B cell (primary cell): ENCODE measurements at regions not wholly inside any gene's neighbourhood (a gene's known extent, or its start where the extent isn't known, plus 50 kb on each side); places are given as distances from the start of the nearest gene placed in this dataset.

Experiments
- ATAC-seq: fragments of 200-7000 bp; cut with Tn5 transposase; one replicate; pipeline ENCODE4 v1.10.0; 2021; ENCODE audit warnings: low read depth, mild to moderate bottlenecking, moderate number of reproducible peaks, moderate library complexity
- CTCF ChIA-PET: fragments of 350-600 bp; sonication (Branson Sonifier 250); formaldehyde crosslinking; loops from one replicate; lab custom pipeline; 2021; ENCODE audit warnings: antibody characterized with exemption, inconsistent platforms; lab: Charles Lee
- POLR2A ChIA-PET: fragments of 350-600 bp; sonication (Branson Sonifier 250); formaldehyde crosslinking; loops from one replicate; lab custom pipeline; 2021; ENCODE audit warnings: antibody characterized with exemption; lab: Charles Lee
- DNase-seq: peaks from one replicate; pipeline ENCODE4 v3.0.0; 2013
- H2AFZ ChIP-seq: 2 replicates; pipeline ENCODE4 v1.6.1; 2012; ENCODE audit warnings: mild to moderate bottlenecking, low read depth, low read length; ENCODE audit not compliant: insufficient read depth, poor library complexity, severe bottlenecking
- H3K27ac ChIP-seq, 2 donors: 1 replicate in 1 of 2; 2 replicates in 1 of 2; pipeline ENCODE4 v1.5.1; 2012 to 2013; ENCODE audit warnings: low read length in 2 of 2, mild to moderate bottlenecking in 2 of 2, moderate library complexity in 1 of 2
- H3K27me3 ChIP-seq, 4 experiments: fragments of 200-600 bp in 1 of 4; sonication (generic) in 1 of 4; replicated peaks in 1 of 4; 1 replicate in 2 of 4; 2 replicates in 2 of 4; pipeline versions ENCODE4 v1.6.1 to v1.7.0; 2013 to 2016; ENCODE audit warnings: low read length in 3 of 4, mild to moderate bottlenecking in 2 of 4, mixed read lengths in 1 of 4, moderate library complexity in 1 of 4; ENCODE audit not compliant: insufficient read depth in 4 of 4, control insufficient read depth in 3 of 4; ENCODE audit errors: control extremely low read depth in 1 of 4
- H3K36me3 ChIP-seq, 2 experiments: replicated peaks in 1 of 2; 1 replicate in 1 of 2; 2 replicates in 1 of 2; pipeline versions ENCODE4 v1.6.1 to v1.7.1; 2013; ENCODE audit warnings: low read length in 1 of 2; ENCODE audit not compliant: insufficient read depth in 2 of 2, control insufficient read depth in 1 of 2; ENCODE audit errors: control extremely low read depth in 1 of 2, extremely low read depth in 1 of 2
- H3K4me1 ChIP-seq, 2 donors: fragments of 200-600 bp in 1 of 2; sonication (generic) in 1 of 2; 1 replicate in 1 of 2; 2 replicates in 1 of 2; pipeline versions ENCODE4 v1.5.1 to v1.6.1; 2013 to 2017; ENCODE audit warnings: low read length in 2 of 2; ENCODE audit not compliant: control insufficient read depth in 2 of 2, insufficient read depth in 2 of 2
- H3K4me2 ChIP-seq: replicated peaks from 2 replicates; pipeline ENCODE3; 2012; ENCODE audit warnings: mild to moderate bottlenecking, low read depth, low read length; ENCODE audit not compliant: poor library complexity, severe bottlenecking
- H3K4me3 ChIP-seq, 5 experiments: fragments of 200-600 bp in 1 of 5; sonication (generic) in 1 of 5; 1 replicate in 3 of 5; 2 replicates in 2 of 5; pipeline versions ENCODE4 v1.5.1 to v1.7.0; 2011 to 2016; ENCODE audit warnings: low read length in 4 of 5, mild to moderate bottlenecking in 4 of 5, low read depth in 2 of 5, control low read depth in 1 of 5, moderate library complexity in 1 of 5; ENCODE audit not compliant: insufficient read depth in 1 of 5; ENCODE audit errors: control extremely low read depth in 1 of 5, extremely low read depth in 1 of 5
- H3K79me2 ChIP-seq: fragments of 200-600 bp; sonication (generic); one replicate; pipeline ENCODE4 v1.6.0; 2016; ENCODE audit warnings: low read length; ENCODE audit not compliant: control insufficient read depth, insufficient read depth
- H3K9ac ChIP-seq: fragments of 200-600 bp; sonication (generic); 2 replicates; pipeline ENCODE4 v1.6.1; 2017; ENCODE audit warnings: mild to moderate bottlenecking, low read length, moderate library complexity
- H3K9me3 ChIP-seq, 3 donors: one replicate each; pipeline versions ENCODE4 v1.6.1 to v1.7.1; 2013; ENCODE audit warnings: low read length in 2 of 3; ENCODE audit not compliant: control insufficient read depth in 2 of 3, insufficient read depth in 1 of 3; ENCODE audit errors: control extremely low read depth in 1 of 3
- H4K20me1 ChIP-seq: 2 replicates; pipeline ENCODE4 v1.6.0; 2012; ENCODE audit warnings: mild to moderate bottlenecking, low read length; ENCODE audit not compliant: insufficient read depth, control insufficient read depth, poor library complexity, severe bottlenecking
- H3K27ac Mint-ChIP-seq: one replicate; pipeline ENCODE4 v1.8.0; 2021; ENCODE audit warnings: mixed read lengths
- H3K27me3 Mint-ChIP-seq: one replicate; pipeline ENCODE4 v1.8.0; 2021; ENCODE audit warnings: mixed read lengths
- H3K4me1 Mint-ChIP-seq: one replicate; pipeline ENCODE4 v1.8.0; 2021; ENCODE audit warnings: mixed read lengths
- H3K4me3 Mint-ChIP-seq: one replicate; pipeline ENCODE4 v1.8.0; 2021; ENCODE audit warnings: mixed read lengths
- H3K9me3 Mint-ChIP-seq: one replicate; pipeline ENCODE4 v1.8.0; 2022; ENCODE audit warnings: mixed read lengths; ENCODE audit not compliant: insufficient read depth
- EZH2 ChIP-seq: IDR thresholded peaks from 2 replicates; pipeline ENCODE4 v1.6.1; 2012; ENCODE audit warnings: borderline replicate concordance, low read depth, mild to moderate bottlenecking, moderate library complexity, low read length; ENCODE audit not compliant: insufficient read depth, poor library complexity, severe bottlenecking
- WGBS: methylation state at CpG from one replicate; pipeline ENCODE4 v1.1.5; 2013; ENCODE audit warnings: missing lambda C conversion rate; ENCODE audit not compliant: insufficient coverage; 5-methylcytosine and 5-hydroxymethylcytosine counted together
- intact Hi-C: fragments of 100-400 bp; cut with micrococcal nuclease; formaldehyde crosslinking; loops from one replicate; pipeline ENCODE4 v1.10.0; 2022
- TF ChIP-seq, protein P1 (sequence below): fragments of 200-600 bp; IDR thresholded peaks from one replicate; pipeline ENCODE4 v1.8.0; 2022; ENCODE audit warnings: antibody characterized with exemption, mild to moderate bottlenecking

DNA sequence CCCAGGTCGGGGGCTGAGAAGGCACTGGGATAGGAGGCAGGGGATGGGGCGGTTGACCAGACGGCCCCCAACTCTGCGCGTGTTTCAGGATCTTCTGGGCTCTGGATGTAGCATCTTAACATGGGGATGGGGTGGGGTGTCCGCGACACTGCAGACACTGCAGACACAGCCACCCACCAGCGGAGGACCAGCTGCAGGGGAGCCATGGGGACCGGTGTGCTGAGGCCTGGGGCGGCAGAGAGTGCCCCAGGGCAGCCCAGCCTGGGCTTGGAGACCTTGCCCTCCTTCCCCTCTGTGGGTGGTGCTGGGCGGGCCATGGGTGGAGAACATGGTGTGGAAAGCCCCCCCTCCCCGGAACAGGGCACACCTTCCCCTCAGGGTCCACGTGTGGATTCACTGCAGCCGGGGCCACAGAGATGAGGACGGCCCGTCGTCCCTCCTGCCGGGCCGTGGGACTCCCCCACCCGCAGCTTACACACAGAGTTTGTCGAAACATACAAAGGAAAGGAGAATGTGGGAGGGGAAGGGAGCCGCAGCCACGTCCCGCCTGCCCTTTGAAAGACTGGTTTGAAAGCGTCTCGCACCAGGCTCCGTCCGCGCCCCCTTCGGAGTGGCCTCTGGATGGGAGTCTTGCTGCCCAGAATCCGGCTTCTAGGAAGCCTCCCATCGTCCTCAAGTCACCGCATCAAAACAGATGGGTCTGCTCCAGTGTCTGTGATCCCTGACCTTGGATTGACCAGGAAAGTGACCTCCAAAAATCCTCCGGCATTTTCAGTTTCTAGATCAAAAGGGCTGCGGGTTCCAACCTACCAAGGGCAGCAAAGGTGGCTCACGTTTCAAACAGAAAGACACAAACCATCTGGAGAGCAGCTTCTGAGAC lies 91.5 kb upstream of the TCERG1L start:
- TF ChIP-seq EZH2 = no peak
- TF ChIP-seq, protein P1, sequence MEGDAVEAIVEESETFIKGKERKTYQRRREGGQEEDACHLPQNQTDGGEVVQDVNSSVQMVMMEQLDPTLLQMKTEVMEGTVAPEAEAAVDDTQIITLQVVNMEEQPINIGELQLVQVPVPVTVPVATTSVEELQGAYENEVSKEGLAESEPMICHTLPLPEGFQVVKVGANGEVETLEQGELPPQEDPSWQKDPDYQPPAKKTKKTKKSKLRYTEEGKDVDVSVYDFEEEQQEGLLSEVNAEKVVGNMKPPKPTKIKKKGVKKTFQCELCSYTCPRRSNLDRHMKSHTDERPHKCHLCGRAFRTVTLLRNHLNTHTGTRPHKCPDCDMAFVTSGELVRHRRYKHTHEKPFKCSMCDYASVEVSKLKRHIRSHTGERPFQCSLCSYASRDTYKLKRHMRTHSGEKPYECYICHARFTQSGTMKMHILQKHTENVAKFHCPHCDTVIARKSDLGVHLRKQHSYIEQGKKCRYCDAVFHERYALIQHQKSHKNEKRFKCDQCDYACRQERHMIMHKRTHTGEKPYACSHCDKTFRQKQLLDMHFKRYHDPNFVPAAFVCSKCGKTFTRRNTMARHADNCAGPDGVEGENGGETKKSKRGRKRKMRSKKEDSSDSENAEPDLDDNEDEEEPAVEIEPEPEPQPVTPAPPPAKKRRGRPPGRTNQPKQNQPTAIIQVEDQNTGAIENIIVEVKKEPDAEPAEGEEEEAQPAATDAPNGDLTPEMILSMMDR = no peak
- no peaks in the 10 kb centered on the region for H3K27me3 ChIP-seq
- no peaks in the 10 kb centered on the region for H3K79me2 ChIP-seq
- no peak overlapping the region for H3K4me2 ChIP-seq
- H3K27ac Mint-ChIP-seq = no peak overlapping the region
- no peak overlapping the region for H3K9ac ChIP-seq
- no peaks in the 10 kb centered on the region for H3K4me1 ChIP-seq
- no peaks in the 10 kb centered on the region for H3K36me3 ChIP-seq
- intact Hi-C loops = no loop called here
- DNase-seq (no peak), ATAC-seq (no peak)
- H3K27me3 Mint-ChIP-seq = no peaks in the 10 kb centered on the region
- no peak overlapping the region for H3K4me3 Mint-ChIP-seq
- no peak overlapping the region for H3K27ac ChIP-seq
- H3K9me3 Mint-ChIP-seq = no peaks in the 10 kb centered on the region
- peaks cover 0 to 24% (median 0%) of the 10 kb centered on the region in 3 donors for H3K9me3 ChIP-seq
- H2AFZ ChIP-seq = no peak overlapping the region
- ChIA-PET POLR2A (no interaction called here), CTCF (no interaction called here)
- H3K4me3 ChIP-seq = no peak overlapping the region
- H3K4me1 Mint-ChIP-seq = no peaks in the 10 kb centered on the region
- 90% methylated on average over 22 of the region's 36 CpGs for WGBS
- no peaks in the 10 kb centered on the region for H4K20me1 ChIP-seq

DNA sequence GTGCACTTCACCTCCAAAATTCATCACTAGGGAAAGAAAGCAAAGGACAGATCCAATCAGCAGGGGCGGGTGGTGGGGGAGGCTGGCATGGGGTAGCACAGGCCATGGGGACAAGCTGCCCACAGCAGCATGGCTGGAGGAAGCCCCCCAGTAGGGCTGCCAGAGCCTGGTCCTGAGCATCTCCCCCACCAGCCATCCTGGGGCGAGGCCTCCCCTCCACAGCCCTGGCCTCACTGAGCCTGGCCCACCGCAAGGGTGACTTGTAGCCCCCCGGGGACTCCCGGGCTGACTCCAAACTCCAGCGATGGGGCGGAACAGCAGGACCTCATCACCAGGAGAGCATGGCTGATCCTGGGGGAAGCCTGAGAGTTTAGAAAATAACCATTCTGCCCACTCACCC lies 92.4 kb upstream of the TCERG1L start:
- CTCF ChIA-PET = no interaction called here
- Histone ChIP-seq H3K4me1 (no peaks in the 10 kb centered on the region), H3K36me3 (no peaks in the 10 kb centered on the region), H2AFZ (no peak overlapping the region), H3K9me3 (peaks cover 0 to 24% (median 0%) of the 10 kb centered on the region in 3 donors), H3K4me2 (no peak overlapping the region), H3K9ac (no peak overlapping the region), H4K20me1 (no peaks in the 10 kb centered on the region), H3K4me3 (no peak overlapping the region), H3K79me2 (no peaks in the 10 kb centered on the region), H3K27ac (no peak overlapping the region), H3K27me3 (no peaks in the 10 kb centered on the region)
- TF ChIP-seq, protein P1 = no peak
- TF ChIP-seq EZH2 = no peak
- intact Hi-C loops = no loop called here
- Mint-ChIP-seq H3K27me3 (no peaks in the 10 kb centered on the region), H3K4me3 (no peak overlapping the region), H3K4me1 (no peaks in the 10 kb centered on the region), H3K27ac (no peak overlapping the region), H3K9me3 (no peaks in the 10 kb centered on the region)
- POLR2A ChIA-PET = no interaction called here
- 89% methylated on average over 5 of the region's 7 CpGs for WGBS
- DNase-seq = no peak
- ATAC-seq = no peak
